ENCODE measurements at regions not wholly inside any gene's neighbourhood (a gene's known extent, or its start where the extent isn't known, plus 50 kb on each side); places are given as distances from the start of the nearest gene placed in this dataset.

- TF ChIP-seq CTCF (IDR thresholded peaks at IDR 0.05; ENCODE audit: low read depth, low read length) = no peak
- Histone ChIP-seq H3K4me3 (ENCODE audit: low read depth, low read length) (no peak overlapping the region), H3K27ac (no peak overlapping the region), H3K36me3 (no peaks in the 10 kb centered on the region), H3K27me3 (ENCODE audit: insufficient read depth, low read depth, severe bottlenecking) (peaks cover 8% of the 10 kb centered on the region), H3K9me3 (ENCODE audit: severe bottlenecking) (no peaks in the 10 kb centered on the region)
- DNase-seq = no peak
Measured at GRCh38 chr12:115387467-115387901, 703.5 kb upstream of the TBX3 start.

DNA sequence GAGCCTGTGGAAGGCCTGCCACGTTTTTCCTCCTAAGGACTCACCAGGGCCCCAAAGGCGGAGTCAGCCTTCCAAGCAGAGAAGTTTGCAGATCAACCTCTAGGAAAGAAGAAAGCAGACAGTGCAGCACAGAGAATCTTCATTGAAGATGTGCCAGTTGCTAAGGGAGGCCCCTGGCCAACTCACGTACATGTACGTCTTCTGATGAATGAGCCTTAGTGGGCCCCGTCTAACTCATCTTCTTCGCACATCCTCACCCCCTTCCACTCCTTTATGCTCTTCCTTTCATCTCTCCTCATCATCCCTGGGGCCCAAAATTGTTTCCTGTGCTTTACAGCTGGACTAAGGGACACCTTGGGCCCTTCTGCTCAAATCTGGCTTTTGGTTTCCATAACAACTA lies 703.0 kb upstream of the TBX3 start:
- peaks cover 9% of the 10 kb centered on the region for H3K27me3 ChIP-seq (ENCODE audit: insufficient read depth, low read depth, severe bottlenecking)
- DNase-seq = no peak
- no peak overlapping the region for H3K27ac ChIP-seq
- no peaks in the 10 kb centered on the region for H3K9me3 ChIP-seq (ENCODE audit: severe bottlenecking)
- TF ChIP-seq CTCF (IDR thresholded peaks at IDR 0.05; ENCODE audit: low read depth, low read length) = no peak
- H3K36me3 ChIP-seq = no peaks in the 10 kb centered on the region
- H3K4me3 ChIP-seq (ENCODE audit: low read depth, low read length) = no peak overlapping the region

DNA sequence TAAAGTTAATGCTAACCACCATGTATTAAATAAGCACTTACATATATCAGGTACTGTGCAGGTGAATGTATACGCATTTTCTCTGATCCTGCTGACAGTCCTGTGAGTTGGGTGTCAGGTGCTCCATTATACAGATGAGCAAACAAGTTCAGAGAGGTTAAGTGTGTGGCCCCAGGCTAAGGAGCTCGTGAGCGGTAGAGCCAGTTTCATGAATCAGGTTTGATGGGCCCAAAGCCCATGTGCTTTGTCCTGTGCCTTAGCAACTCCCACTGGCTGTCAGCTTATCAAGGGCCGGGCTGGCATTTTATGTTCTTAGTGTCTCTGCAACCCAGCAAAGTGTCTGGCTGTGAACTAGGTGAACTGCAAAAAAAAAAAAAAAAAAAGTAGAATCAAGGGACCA lies 701.2 kb upstream of the TBX3 start:
- Histone ChIP-seq H3K36me3 (no peaks in the 10 kb centered on the region), H3K27me3 (ENCODE audit: insufficient read depth, low read depth, severe bottlenecking) (peaks cover 13% of the 10 kb centered on the region), H3K27ac (no peak overlapping the region), H3K9me3 (ENCODE audit: severe bottlenecking) (no peaks in the 10 kb centered on the region), H3K4me3 (ENCODE audit: low read depth, low read length) (no peak overlapping the region)
- DNase-seq = no peak
- TF ChIP-seq CTCF (IDR thresholded peaks at IDR 0.05; ENCODE audit: low read depth, low read length) = no peak

DNA sequence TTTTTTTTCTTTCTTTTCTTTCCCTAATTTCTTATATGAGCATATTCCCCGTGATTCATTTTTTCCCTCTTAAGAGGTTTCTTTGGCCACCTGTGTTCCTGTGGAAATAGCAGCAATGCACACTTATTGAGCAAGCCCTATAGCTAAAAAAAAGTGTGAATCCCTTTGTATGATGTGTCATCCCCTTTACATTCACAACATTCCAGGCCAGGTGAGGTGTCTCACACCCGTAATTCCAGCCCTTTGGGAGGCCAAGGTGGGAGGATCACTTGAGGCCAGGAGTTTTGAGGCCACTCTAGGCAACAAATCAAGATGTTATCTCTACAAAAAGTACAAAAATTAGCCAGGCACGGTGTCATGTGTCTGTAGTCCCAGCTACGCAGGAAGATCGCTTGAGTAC lies 700.4 kb upstream of the TBX3 start:
- Histone ChIP-seq H3K9me3 (ENCODE audit: severe bottlenecking) (no peaks in the 10 kb centered on the region), H3K36me3 (no peaks in the 10 kb centered on the region), H3K27me3 (ENCODE audit: insufficient read depth, low read depth, severe bottlenecking) (peaks cover 13% of the 10 kb centered on the region), H3K27ac (no peak overlapping the region), H3K4me3 (ENCODE audit: low read depth, low read length) (no peak overlapping the region)
- DNase-seq = no peak
- TF ChIP-seq CTCF (IDR thresholded peaks at IDR 0.05; ENCODE audit: low read depth, low read length) = no peak

GRCh38 chr12:115383668-115384067 lies 699.7 kb upstream of the TBX3 start:
- no peak for TF ChIP-seq CTCF (IDR thresholded peaks at IDR 0.05; ENCODE audit: low read depth, low read length)
- peaks cover 13% of the 10 kb centered on the region for H3K27me3 ChIP-seq (ENCODE audit: insufficient read depth, low read depth, severe bottlenecking)
- no peak for DNase-seq
- no peak overlapping the region for H3K4me3 ChIP-seq (ENCODE audit: low read depth, low read length)
- no peaks in the 10 kb centered on the region for H3K9me3 ChIP-seq (ENCODE audit: severe bottlenecking)
- no peak overlapping the region for H3K27ac ChIP-seq
- no peaks in the 10 kb centered on the region for H3K36me3 ChIP-seq

DNA sequence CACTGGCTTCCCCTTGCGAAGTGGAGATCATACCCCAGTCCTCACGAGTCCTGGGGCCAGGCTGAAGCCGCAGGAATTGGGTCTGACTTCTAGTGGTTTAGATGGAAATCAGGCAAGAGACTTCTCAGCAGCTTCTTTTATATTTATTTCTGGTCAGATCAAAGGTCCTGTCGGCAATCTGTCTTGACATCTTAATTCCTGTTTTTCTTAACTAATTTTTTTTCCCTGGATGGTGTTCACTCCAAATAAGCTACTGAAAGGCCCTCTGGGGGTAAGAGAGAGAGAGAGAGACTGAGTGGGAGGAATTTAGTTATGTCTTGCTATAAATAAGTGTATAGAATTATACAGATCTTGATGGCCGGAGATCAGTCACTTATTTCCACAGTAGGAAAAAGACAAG lies 698.7 kb upstream of the TBX3 start:
- Histone ChIP-seq H3K36me3 (no peaks in the 10 kb centered on the region), H3K27me3 (ENCODE audit: insufficient read depth, low read depth, severe bottlenecking) (peaks cover 13% of the 10 kb centered on the region)
- no peak for TF ChIP-seq CTCF (IDR thresholded peaks at IDR 0.05; ENCODE audit: low read depth, low read length)

More for the DNA sequence above, 698.7 kb upstream of the TBX3 start:
- Histone ChIP-seq H3K4me3 (ENCODE audit: low read depth, low read length) (no peak overlapping the region), H3K9me3 (ENCODE audit: severe bottlenecking) (no peaks in the 10 kb centered on the region), H3K27ac (no peak overlapping the region)
- DNase-seq = no peak

All from WERI-Rb-1 (cell line).